Transverse colon (tissue), 4 donors: ENCODE measurements at regions not wholly inside any gene's neighbourhood (a gene's known extent, or its start where the extent isn't known, plus 50 kb on each side); places are given as distances from the start of the nearest gene placed in this dataset.

ENCODE experiments used
- DNase-seq: peaks from one replicate; pipeline ENCODE4 v3.0.0-alpha.2; 2019
- H3K27ac ChIP-seq, 4 donors: fragments of 200-600 bp; sonication (generic); 2 replicates each; pipeline ENCODE4 v1.5.1; 2016 to 2018; ENCODE audit warnings: inconsistent platforms in 4 of 4
- H3K27me3 ChIP-seq: fragments of 200-600 bp; sonication (generic); 2 replicates; pipeline ENCODE4 v1.5.1; 2017; ENCODE audit warnings: inconsistent platforms
- H3K36me3 ChIP-seq, 4 donors: fragments of 200-600 bp; sonication (generic); 2 replicates each; pipeline ENCODE4 v1.5.1; 2017 to 2019; ENCODE audit warnings: inconsistent platforms in 4 of 4
- H3K4me1 ChIP-seq, 4 donors: fragments of 200-600 bp; sonication (generic); 2 replicates each; pipeline ENCODE4 v1.5.1; 2017 to 2020; ENCODE audit warnings: inconsistent platforms in 4 of 4
- H3K4me3 ChIP-seq, 4 donors: fragments of 200-600 bp; sonication (generic); 1 replicate in 1 of 4; 2 replicates in 3 of 4; pipeline versions ENCODE4 v1.5.1 to v1.6.1; 2017 to 2019; ENCODE audit warnings: inconsistent platforms in 4 of 4
- H3K9me3 ChIP-seq, 2 donors: fragments of 200-600 bp; sonication (generic); 2 replicates each; pipeline ENCODE4 v1.5.1; 2017 to 2019; ENCODE audit warnings: inconsistent platforms in 2 of 2
- CTCF ChIP-seq, 5 experiments: fragments of 200-600 bp in 3 of 5; fragments of 450-650 bp in 2 of 5; sonication (generic) in 3 of 5; IDR thresholded peaks; 1 replicate in 2 of 5; 2 replicates in 3 of 5; pipeline ENCODE4 v1.5.1; 2016 to 2017; ENCODE audit warnings: antibody characterized with exemption in 5 of 5, inconsistent platforms in 3 of 5, mild to moderate bottlenecking in 2 of 5, moderate library complexity in 1 of 5
- EP300 ChIP-seq: sonication (generic); formaldehyde crosslinking; IDR thresholded peaks from one replicate; pipeline ENCODE4 v1.6.1; 2017; ENCODE audit warnings: antibody characterized with exemption, low read depth
- POLR2A ChIP-seq: fragments of 450-650 bp; IDR thresholded peaks from one replicate; pipeline ENCODE4 v1.6.1; 2016; ENCODE audit warnings: antibody characterized with exemption, mild to moderate bottlenecking, moderate library complexity
- POLR2AphosphoS5 ChIP-seq, 3 donors: sonication (generic); formaldehyde crosslinking; IDR thresholded peaks; one replicate each; pipeline ENCODE4 v1.6.1; 2016; ENCODE audit warnings: antibody characterized with exemption in 3 of 3
- WGBS, 2 donors: methylation state at CpG; one replicate each; pipeline ENCODE4 v1.1.5; 2018; ENCODE audit warnings: low coverage in 1 of 2; 5-methylcytosine and 5-hydroxymethylcytosine counted together
- in situ Hi-C, 4 donors: fragments of 200-750 bp; cut with MboI; loops; one replicate each; pipeline versions ENCODE4 v1.15.0 to v1.15.1; 2017; ENCODE audit warnings: low sequenced_read_pairs in 3 of 4, low pct_ligation_motif_present in 1 of 4, low pct_unique_long_range_greater_than_20kb in 1 of 4
- intact Hi-C: fragments of 100-400 bp; cut with DNase I; formaldehyde crosslinking; loops from one replicate; pipeline ENCODE4 v1.15.1; 2023; ENCODE audit warnings: low total_unique reads

GRCh38 chr12:19608039-19608438, 168.7 kb downstream of the AEBP2 start:
- Histone ChIP-seq H3K36me3 (no peaks in the 10 kb centered on the region), H3K4me1 (peaks cover 0 to 14% (median 10%) of the 10 kb centered on the region in 4 donors), H3K4me3 (no peak overlapping the region), H3K9me3 (no peaks in the 10 kb centered on the region), H3K27me3 (no peaks in the 10 kb centered on the region), H3K27ac (no peak overlapping the region)
- intact Hi-C loops = no loop called here
- no peak for DNase-seq
- 14 to 16% methylated on average over 1 of the region's 1 CpG for WGBS, 2 donors
- in situ Hi-C loops = no loop called here
- TF ChIP-seq POLR2AphosphoS5 (IDR thresholded peaks at IDR 0.05) = no peak
- no peak for TF ChIP-seq POLR2A

- TF ChIP-seq EP300 (no peak), POLR2A (no peak), POLR2AphosphoS5 (IDR thresholded peaks at IDR 0.05) (no peak), CTCF (IDR thresholded peaks at IDR 0.05) (no peak)
- H3K36me3 ChIP-seq = no peaks in the 10 kb centered on the region
- H3K4me1 ChIP-seq = peaks cover 0 to 12% (median 6%) of the 10 kb centered on the region in 4 donors
- no peak overlapping the region for H3K4me3 ChIP-seq
- H3K27ac ChIP-seq = no peak overlapping the region
- no peaks in the 10 kb centered on the region for H3K27me3 ChIP-seq
- WGBS, 2 donors = 66 to 83% methylated on average over 6 of the region's 6 CpGs
- DNase-seq = no peak
- H3K9me3 ChIP-seq = no peaks in the 10 kb centered on the region
- in situ Hi-C loops (no loop called here), intact Hi-C loops (no loop called here)
Measured at GRCh38 chr12:19613051-19613535, 173.8 kb downstream of the AEBP2 start.

GRCh38 chr12:19614601-19615383, 175.5 kb downstream of the AEBP2 start:
- no peaks in the 10 kb centered on the region for H3K9me3 ChIP-seq
- no peak overlapping the region for H3K27ac ChIP-seq
- no peak for DNase-seq
- in situ Hi-C loops = no loop called here
- 30 to 44% methylated on average over 6 of the region's 6 CpGs for WGBS, 2 donors
- H3K4me3 ChIP-seq = no peak overlapping the region
- no peaks in the 10 kb centered on the region for H3K36me3 ChIP-seq
- no peaks in the 10 kb centered on the region for H3K27me3 ChIP-seq
- intact Hi-C loops = no loop called here
- TF ChIP-seq CTCF (IDR thresholded peaks at IDR 0.05) (no peak), EP300 (no peak), POLR2AphosphoS5 (IDR thresholded peaks at IDR 0.05) (no peak), POLR2A (no peak)
- H3K4me1 ChIP-seq = peaks cover 0 to 6% (median 0%) of the 10 kb centered on the region in 4 donors

GRCh38 chr12:19615384-19615725, 176.1 kb downstream of the AEBP2 start:
- TF ChIP-seq CTCF (IDR thresholded peaks at IDR 0.05) = no peak
- no peak for TF ChIP-seq EP300
- TF ChIP-seq POLR2A = no peak
- TF ChIP-seq POLR2AphosphoS5 (IDR thresholded peaks at IDR 0.05) = no peak
- no peak for DNase-seq
- H3K9me3 ChIP-seq = no peaks in the 10 kb centered on the region
- in situ Hi-C loops = no loop called here
- no peak overlapping the region for H3K27ac ChIP-seq
- intact Hi-C loops = no loop called here
- no peaks in the 10 kb centered on the region for H3K36me3 ChIP-seq
- no peaks in the 10 kb centered on the region for H3K27me3 ChIP-seq
- H3K4me1 ChIP-seq = peaks cover 0 to 7% (median 0%) of the 10 kb centered on the region in 4 donors
- no peak overlapping the region for H3K4me3 ChIP-seq
